ENCODE measurements at regions not wholly inside any gene's neighbourhood (a gene's known extent, or its start where the extent isn't known, plus 50 kb on each side); places are given as distances from the start of the nearest gene placed in this dataset.

DNA sequence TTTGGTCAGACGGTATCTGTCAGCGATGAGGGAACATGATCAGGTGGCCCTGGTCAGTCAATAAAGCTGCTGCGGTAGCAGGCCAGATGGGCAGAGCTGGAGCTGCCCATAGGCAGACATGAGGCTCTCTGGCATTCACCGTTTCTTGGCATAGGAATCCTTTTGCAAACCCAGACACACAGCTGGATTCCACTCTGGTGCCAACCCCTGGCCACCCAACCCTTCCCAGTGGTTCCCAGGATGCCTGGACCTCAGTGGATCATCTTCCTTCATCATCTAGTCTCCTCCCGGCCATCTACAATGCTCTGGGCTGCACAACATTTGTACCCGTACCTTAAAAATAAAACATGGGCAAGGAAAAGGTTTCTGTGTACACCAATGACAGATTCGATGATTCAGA is 68.3 kb upstream of the ACTRT2 start:
- intact Hi-C loops (cut with DNase I): no loop called here
- DNase-seq (no peak), ATAC-seq (no peak)
- 91% methylated on average over 7 of the region's 7 CpGs for WGBS, 2 donors
- peaks cover 0 to 48% (median 13%) of the 10 kb centered on the region in 11 donors for H3K9me3 ChIP-seq
- no peak overlapping the region for H3K27ac ChIP-seq
- peaks cover 0 to 6% (median 0%) of the 10 kb centered on the region in 7 donors for H3K27me3 ChIP-seq
- TF ChIP-seq, protein P1, sequence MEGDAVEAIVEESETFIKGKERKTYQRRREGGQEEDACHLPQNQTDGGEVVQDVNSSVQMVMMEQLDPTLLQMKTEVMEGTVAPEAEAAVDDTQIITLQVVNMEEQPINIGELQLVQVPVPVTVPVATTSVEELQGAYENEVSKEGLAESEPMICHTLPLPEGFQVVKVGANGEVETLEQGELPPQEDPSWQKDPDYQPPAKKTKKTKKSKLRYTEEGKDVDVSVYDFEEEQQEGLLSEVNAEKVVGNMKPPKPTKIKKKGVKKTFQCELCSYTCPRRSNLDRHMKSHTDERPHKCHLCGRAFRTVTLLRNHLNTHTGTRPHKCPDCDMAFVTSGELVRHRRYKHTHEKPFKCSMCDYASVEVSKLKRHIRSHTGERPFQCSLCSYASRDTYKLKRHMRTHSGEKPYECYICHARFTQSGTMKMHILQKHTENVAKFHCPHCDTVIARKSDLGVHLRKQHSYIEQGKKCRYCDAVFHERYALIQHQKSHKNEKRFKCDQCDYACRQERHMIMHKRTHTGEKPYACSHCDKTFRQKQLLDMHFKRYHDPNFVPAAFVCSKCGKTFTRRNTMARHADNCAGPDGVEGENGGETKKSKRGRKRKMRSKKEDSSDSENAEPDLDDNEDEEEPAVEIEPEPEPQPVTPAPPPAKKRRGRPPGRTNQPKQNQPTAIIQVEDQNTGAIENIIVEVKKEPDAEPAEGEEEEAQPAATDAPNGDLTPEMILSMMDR (IDR thresholded peaks at IDR 0.05): no peak
- H3K4me3 ChIP-seq: no peak overlapping the region
- no peaks in the 10 kb centered on the region for H3K36me3 ChIP-seq
- H3K4me1 ChIP-seq: peaks cover 0 to 10% (median 0%) of the 10 kb centered on the region in 9 donors

DNA sequence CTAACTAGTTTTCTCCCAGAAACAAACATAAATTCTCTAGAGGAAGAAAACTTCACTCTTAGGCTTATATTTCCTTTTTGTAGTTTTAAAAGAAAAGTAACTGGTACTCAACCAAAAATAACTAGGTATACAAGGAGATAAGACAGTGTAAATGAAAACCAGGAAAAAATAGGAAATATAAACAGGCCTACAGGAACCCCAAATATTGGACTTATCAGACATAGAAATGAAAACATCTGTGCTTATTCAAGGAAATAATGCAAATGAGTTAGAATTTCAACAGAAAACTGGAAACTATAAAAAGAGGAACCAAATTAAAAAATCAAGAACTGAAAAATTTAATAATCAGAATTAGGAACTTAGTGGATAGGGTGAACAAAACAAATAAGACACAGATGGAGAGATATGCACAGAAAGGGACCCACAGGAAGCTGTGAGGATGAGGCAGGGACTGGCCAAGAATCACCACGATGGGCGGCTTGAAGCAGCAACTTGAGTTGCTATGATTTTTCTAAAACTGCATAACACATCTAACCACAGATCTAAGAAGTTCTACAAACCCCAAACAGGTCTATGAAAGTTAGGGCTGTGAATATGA is 67.5 kb upstream of the ACTRT2 start:
- Histone ChIP-seq H3K4me3 (no peak overlapping the region), H3K27ac (no peak overlapping the region), H3K27me3 (peaks cover 0 to 6% (median 0%) of the 10 kb centered on the region in 7 donors), H3K9me3 (peaks cover 0 to 56% (median 19%) of the 10 kb centered on the region in 11 donors), H3K36me3 (no peaks in the 10 kb centered on the region), H3K4me1 (peaks cover 0 to 10% (median 0%) of the 10 kb centered on the region in 9 donors)
- intact Hi-C loops (cut with DNase I): no loop called here
- ATAC-seq: no peak
- WGBS, 2 donors: 81 to 87% methylated on average over 2 of the region's 2 CpGs
- no peak for DNase-seq
- TF ChIP-seq, protein P1 (IDR thresholded peaks at IDR 0.05): no peak

- DNase-seq: no peak
- Histone ChIP-seq H3K27ac (no peak overlapping the region), H3K36me3 (no peaks in the 10 kb centered on the region), H3K4me3 (no peak overlapping the region), H3K27me3 (peaks cover 0 to 3% (median 0%) of the 10 kb centered on the region in 7 donors), H3K9me3 (peaks cover 0 to 62% (median 19%) of the 10 kb centered on the region in 11 donors), H3K4me1 (peaks cover 0 to 10% (median 0%) of the 10 kb centered on the region in 9 donors)
- intact Hi-C loops (cut with DNase I): no loop called here
- no peak for ATAC-seq
- TF ChIP-seq, protein P1 (IDR thresholded peaks at IDR 0.05): no peak
These were observed 65.6 kb upstream of the ACTRT2 start for GRCh38 chr1:2955652-2956051.

GRCh38 chr1:2956576-2956975 is 64.7 kb upstream of the ACTRT2 start:
- no peak for ATAC-seq
- intact Hi-C loops (cut with DNase I): no loop called here
- Histone ChIP-seq H3K27ac (no peak overlapping the region), H3K36me3 (no peaks in the 10 kb centered on the region), H3K4me1 (peaks cover 0 to 7% (median 0%) of the 10 kb centered on the region in 9 donors), H3K27me3 (peaks cover 0 to 7% (median 0%) of the 10 kb centered on the region in 7 donors), H3K4me3 (no peak overlapping the region), H3K9me3 (peaks cover 0 to 62% (median 19%) of the 10 kb centered on the region in 11 donors)
- no peak for DNase-seq
- TF ChIP-seq, protein P1 (IDR thresholded peaks at IDR 0.05): no peak
- WGBS, 2 donors: 61 to 64% methylated on average over 1 of the region's 1 CpG
